HEK293 (cell line): ENCODE measurements at regions not wholly inside any gene's neighbourhood (a gene's known extent, or its start where the extent isn't known, plus 50 kb on each side); places are given as distances from the start of the nearest gene placed in this dataset.

Source experiments
- SETDB1 ChIP-seq: IDR thresholded peaks from one replicate; pipeline ENCODE4 v1.6.1; 2017; ENCODE audit warnings: mild to moderate bottlenecking, low read length, moderate library complexity, mixed read lengths; ENCODE audit not compliant: insufficient read length
- SP7 ChIP-seq: fragments of 450-650 bp; formaldehyde crosslinking; IDR thresholded peaks from 2 replicates; pipeline ENCODE4 v1.5.1; 2016; ENCODE audit warnings: missing biosample characterization, missing genetic modification characterization
- TCF7L2 ChIP-seq: IDR thresholded peaks from 2 replicates; pipeline ENCODE4 v1.6.1; 2011; ENCODE audit warnings: low read depth, mild to moderate bottlenecking, inconsistent platforms, low read length, moderate library complexity, borderline replicate concordance
- ZNF292 ChIP-seq: fragments of 450-650 bp; formaldehyde crosslinking; IDR thresholded peaks from 2 replicates; pipeline ENCODE4 v1.5.1; 2016; ENCODE audit warnings: low read depth, missing biosample characterization, missing genetic modification characterization, borderline replicate concordance
- ZNF324 ChIP-seq: fragments of 450-650 bp; formaldehyde crosslinking; IDR thresholded peaks from 2 replicates; pipeline ENCODE4 v1.5.1; 2016; ENCODE audit warnings: missing biosample characterization, missing genetic modification characterization
- ZNF473 ChIP-seq: fragments of 450-650 bp; formaldehyde crosslinking; IDR thresholded peaks from 2 replicates; pipeline ENCODE4 v1.5.1; 2017; ENCODE audit warnings: missing biosample characterization, missing genetic modification characterization
- ZNF623 ChIP-seq: fragments of 450-650 bp; formaldehyde crosslinking; IDR thresholded peaks from 2 replicates; pipeline ENCODE4 v1.5.1; 2016; ENCODE audit warnings: missing biosample characterization, missing genetic modification characterization
- ZNF629 ChIP-seq: fragments of 450-650 bp; formaldehyde crosslinking; IDR thresholded peaks from 2 replicates; pipeline ENCODE4 v1.5.1; 2017; ENCODE audit warnings: missing biosample characterization, missing genetic modification characterization
- TF ChIP-seq, protein P1 (sequence below): fragments of 450-650 bp; formaldehyde crosslinking; IDR thresholded peaks from 2 replicates; pipeline ENCODE4 v1.5.1; 2016; ENCODE audit warnings: missing biosample characterization, missing genetic modification characterization
- TF ChIP-seq, protein P2 (sequence below): fragments of 450-650 bp; formaldehyde crosslinking; IDR thresholded peaks from 2 replicates; pipeline ENCODE4 v1.5.1; 2016; ENCODE audit warnings: missing biosample characterization, missing genetic modification characterization
- TF ChIP-seq, protein P3 (sequence below): fragments of 450-650 bp; formaldehyde crosslinking; IDR thresholded peaks from 2 replicates; pipeline ENCODE4 v1.5.1; 2016; ENCODE audit warnings: missing biosample characterization, missing genetic modification characterization
- TF ChIP-seq, protein P4 (sequence below): fragments of 450-650 bp; formaldehyde crosslinking; IDR thresholded peaks from 2 replicates; pipeline ENCODE4 v1.5.1; 2017; ENCODE audit warnings: missing biosample characterization, missing genetic modification characterization
- TF ChIP-seq, protein P5 (sequence below): fragments of 450-650 bp; formaldehyde crosslinking; IDR thresholded peaks from 2 replicates; pipeline ENCODE4 v1.5.1; 2016; ENCODE audit warnings: missing biosample characterization, missing genetic modification characterization

DNA sequence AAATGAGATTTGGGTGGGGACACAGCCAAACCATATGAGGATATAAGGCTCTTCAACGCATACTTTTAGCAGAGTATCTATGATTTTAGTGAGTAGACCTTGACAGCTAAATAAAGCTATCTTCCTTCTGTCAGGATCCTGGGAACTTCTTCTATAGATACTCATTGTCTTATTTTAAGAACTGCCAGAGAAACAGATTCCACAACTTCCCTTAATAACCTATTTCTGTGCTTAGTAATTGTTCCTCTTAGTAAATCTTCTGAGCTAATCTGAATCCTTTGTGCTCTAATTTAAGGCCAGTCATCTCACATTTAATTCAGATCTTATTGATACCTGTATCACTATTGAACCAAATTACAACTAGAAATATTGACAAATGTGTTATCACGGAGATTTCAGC is 64.0 kb upstream of the CEP85L start:
- TF ChIP-seq, protein P1, sequence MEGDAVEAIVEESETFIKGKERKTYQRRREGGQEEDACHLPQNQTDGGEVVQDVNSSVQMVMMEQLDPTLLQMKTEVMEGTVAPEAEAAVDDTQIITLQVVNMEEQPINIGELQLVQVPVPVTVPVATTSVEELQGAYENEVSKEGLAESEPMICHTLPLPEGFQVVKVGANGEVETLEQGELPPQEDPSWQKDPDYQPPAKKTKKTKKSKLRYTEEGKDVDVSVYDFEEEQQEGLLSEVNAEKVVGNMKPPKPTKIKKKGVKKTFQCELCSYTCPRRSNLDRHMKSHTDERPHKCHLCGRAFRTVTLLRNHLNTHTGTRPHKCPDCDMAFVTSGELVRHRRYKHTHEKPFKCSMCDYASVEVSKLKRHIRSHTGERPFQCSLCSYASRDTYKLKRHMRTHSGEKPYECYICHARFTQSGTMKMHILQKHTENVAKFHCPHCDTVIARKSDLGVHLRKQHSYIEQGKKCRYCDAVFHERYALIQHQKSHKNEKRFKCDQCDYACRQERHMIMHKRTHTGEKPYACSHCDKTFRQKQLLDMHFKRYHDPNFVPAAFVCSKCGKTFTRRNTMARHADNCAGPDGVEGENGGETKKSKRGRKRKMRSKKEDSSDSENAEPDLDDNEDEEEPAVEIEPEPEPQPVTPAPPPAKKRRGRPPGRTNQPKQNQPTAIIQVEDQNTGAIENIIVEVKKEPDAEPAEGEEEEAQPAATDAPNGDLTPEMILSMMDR = no peak
- TF ChIP-seq ZNF473 (tag by site-specific recombination) (no peak), SP7 (no peak), TCF7L2 (no peak), ZNF623 (tag by site-specific recombination) (no peak), ZNF324 (no peak), ZNF292 (no peak), SETDB1 (no peak), ZNF629 (tag by site-specific recombination) (no peak)
- TF ChIP-seq, protein P2, sequence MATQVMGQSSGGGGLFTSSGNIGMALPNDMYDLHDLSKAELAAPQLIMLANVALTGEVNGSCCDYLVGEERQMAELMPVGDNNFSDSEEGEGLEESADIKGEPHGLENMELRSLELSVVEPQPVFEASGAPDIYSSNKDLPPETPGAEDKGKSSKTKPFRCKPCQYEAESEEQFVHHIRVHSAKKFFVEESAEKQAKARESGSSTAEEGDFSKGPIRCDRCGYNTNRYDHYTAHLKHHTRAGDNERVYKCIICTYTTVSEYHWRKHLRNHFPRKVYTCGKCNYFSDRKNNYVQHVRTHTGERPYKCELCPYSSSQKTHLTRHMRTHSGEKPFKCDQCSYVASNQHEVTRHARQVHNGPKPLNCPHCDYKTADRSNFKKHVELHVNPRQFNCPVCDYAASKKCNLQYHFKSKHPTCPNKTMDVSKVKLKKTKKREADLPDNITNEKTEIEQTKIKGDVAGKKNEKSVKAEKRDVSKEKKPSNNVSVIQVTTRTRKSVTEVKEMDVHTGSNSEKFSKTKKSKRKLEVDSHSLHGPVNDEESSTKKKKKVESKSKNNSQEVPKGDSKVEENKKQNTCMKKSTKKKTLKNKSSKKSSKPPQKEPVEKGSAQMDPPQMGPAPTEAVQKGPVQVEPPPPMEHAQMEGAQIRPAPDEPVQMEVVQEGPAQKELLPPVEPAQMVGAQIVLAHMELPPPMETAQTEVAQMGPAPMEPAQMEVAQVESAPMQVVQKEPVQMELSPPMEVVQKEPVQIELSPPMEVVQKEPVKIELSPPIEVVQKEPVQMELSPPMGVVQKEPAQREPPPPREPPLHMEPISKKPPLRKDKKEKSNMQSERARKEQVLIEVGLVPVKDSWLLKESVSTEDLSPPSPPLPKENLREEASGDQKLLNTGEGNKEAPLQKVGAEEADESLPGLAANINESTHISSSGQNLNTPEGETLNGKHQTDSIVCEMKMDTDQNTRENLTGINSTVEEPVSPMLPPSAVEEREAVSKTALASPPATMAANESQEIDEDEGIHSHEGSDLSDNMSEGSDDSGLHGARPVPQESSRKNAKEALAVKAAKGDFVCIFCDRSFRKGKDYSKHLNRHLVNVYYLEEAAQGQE (tag by site-specific recombination) = no peak
- TF ChIP-seq, protein P3, sequence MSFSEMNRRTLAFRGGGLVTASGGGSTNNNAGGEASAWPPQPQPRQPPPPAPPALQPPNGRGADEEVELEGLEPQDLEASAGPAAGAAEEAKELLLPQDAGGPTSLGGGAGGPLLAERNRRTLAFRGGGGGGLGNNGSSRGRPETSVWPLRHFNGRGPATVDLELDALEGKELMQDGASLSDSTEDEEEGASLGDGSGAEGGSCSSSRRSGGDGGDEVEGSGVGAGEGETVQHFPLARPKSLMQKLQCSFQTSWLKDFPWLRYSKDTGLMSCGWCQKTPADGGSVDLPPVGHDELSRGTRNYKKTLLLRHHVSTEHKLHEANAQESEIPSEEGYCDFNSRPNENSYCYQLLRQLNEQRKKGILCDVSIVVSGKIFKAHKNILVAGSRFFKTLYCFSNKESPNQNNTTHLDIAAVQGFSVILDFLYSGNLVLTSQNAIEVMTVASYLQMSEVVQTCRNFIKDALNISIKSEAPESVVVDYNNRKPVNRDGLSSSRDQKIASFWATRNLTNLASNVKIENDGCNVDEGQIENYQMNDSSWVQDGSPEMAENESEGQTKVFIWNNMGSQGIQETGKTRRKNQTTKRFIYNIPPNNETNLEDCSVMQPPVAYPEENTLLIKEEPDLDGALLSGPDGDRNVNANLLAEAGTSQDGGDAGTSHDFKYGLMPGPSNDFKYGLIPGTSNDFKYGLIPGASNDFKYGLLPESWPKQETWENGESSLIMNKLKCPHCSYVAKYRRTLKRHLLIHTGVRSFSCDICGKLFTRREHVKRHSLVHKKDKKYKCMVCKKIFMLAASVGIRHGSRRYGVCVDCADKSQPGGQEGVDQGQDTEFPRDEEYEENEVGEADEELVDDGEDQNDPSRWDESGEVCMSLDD = no peak
- TF ChIP-seq, protein P4, sequence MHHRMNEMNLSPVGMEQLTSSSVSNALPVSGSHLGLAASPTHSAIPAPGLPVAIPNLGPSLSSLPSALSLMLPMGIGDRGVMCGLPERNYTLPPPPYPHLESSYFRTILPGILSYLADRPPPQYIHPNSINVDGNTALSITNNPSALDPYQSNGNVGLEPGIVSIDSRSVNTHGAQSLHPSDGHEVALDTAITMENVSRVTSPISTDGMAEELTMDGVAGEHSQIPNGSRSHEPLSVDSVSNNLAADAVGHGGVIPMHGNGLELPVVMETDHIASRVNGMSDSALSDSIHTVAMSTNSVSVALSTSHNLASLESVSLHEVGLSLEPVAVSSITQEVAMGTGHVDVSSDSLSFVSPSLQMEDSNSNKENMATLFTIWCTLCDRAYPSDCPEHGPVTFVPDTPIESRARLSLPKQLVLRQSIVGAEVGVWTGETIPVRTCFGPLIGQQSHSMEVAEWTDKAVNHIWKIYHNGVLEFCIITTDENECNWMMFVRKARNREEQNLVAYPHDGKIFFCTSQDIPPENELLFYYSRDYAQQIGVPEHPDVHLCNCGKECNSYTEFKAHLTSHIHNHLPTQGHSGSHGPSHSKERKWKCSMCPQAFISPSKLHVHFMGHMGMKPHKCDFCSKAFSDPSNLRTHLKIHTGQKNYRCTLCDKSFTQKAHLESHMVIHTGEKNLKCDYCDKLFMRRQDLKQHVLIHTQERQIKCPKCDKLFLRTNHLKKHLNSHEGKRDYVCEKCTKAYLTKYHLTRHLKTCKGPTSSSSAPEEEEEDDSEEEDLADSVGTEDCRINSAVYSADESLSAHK (tag by site-specific recombination) = no peak
- TF ChIP-seq, protein P5, sequence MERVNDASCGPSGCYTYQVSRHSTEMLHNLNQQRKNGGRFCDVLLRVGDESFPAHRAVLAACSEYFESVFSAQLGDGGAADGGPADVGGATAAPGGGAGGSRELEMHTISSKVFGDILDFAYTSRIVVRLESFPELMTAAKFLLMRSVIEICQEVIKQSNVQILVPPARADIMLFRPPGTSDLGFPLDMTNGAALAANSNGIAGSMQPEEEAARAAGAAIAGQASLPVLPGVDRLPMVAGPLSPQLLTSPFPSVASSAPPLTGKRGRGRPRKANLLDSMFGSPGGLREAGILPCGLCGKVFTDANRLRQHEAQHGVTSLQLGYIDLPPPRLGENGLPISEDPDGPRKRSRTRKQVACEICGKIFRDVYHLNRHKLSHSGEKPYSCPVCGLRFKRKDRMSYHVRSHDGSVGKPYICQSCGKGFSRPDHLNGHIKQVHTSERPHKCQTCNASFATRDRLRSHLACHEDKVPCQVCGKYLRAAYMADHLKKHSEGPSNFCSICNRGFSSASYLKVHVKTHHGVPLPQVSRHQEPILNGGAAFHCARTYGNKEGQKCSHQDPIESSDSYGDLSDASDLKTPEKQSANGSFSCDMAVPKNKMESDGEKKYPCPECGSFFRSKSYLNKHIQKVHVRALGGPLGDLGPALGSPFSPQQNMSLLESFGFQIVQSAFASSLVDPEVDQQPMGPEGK (tag by site-specific recombination) = no peak
